GM23338 (cell line): ENCODE measurements at regions not wholly inside any gene's neighbourhood (a gene's known extent, or its start where the extent isn't known, plus 50 kb on each side); places are given as distances from the start of the nearest gene placed in this dataset.

Experiments
- ATAC-seq: fragments of 200-7000 bp; cut with Tn5 transposase; 3 replicates; pipeline ENCODE4 v1.9.1; 2020
- DNase-seq: peaks from one replicate; pipeline ENCODE4 v3.0.0-alpha.2; 2015; ENCODE audit warnings: low spot score
- H2AFZ ChIP-seq: fragments of 200-600 bp; sonication (generic); 2 replicates; pipeline ENCODE4 v1.8.0; 2016; ENCODE audit warnings: antibody characterized with exemption, mild to moderate bottlenecking, moderate library complexity
- H3F3A ChIP-seq: fragments of 200-600 bp; sonication (generic); replicated peaks from 2 replicates; pipeline ENCODE4 v1.8.0; 2017; ENCODE audit warnings: antibody characterized with exemption, mixed run types, low read depth
- H3K27ac ChIP-seq: fragments of 200-600 bp; sonication (generic); 2 replicates; pipeline ENCODE4 v1.6.1; 2016; ENCODE audit warnings: low read depth
- H3K27me3 ChIP-seq: fragments of 200-600 bp; sonication (generic); 2 replicates; pipeline ENCODE4 v1.8.0; 2016; ENCODE audit warnings: mild to moderate bottlenecking, mixed run types, moderate library complexity; ENCODE audit not compliant: insufficient read depth
- H3K36me3 ChIP-seq: fragments of 200-600 bp; sonication (generic); 2 replicates; pipeline ENCODE4 v1.8.0; 2016; ENCODE audit warnings: mild to moderate bottlenecking; ENCODE audit not compliant: insufficient read depth
- H3K4me1 ChIP-seq: fragments of 200-600 bp; sonication (generic); 2 replicates; pipeline ENCODE4 v1.8.0; 2016; ENCODE audit warnings: mild to moderate bottlenecking, moderate library complexity; ENCODE audit not compliant: insufficient read depth
- H3K4me2 ChIP-seq: fragments of 200-600 bp; sonication (generic); 2 replicates; pipeline ENCODE4 v1.7.1; 2017; ENCODE audit warnings: mixed run types
- H3K4me3 ChIP-seq: fragments of 200-600 bp; sonication (generic); 2 replicates; pipeline ENCODE4 v1.6.1; 2016; ENCODE audit warnings: mixed run types
- H3K79me2 ChIP-seq: fragments of 200-600 bp; sonication (generic); replicated peaks from 2 replicates; pipeline ENCODE4 v1.8.0; 2017; ENCODE audit warnings: mild to moderate bottlenecking; ENCODE audit not compliant: insufficient read depth
- H3K9me2 ChIP-seq: fragments of 200-600 bp; sonication (generic); 2 replicates; pipeline ENCODE4 v1.8.0; 2017; ENCODE audit not compliant: insufficient read depth
- H4K20me1 ChIP-seq: fragments of 200-600 bp; sonication (generic); replicated peaks from 2 replicates; pipeline ENCODE4 v1.8.0; 2017; ENCODE audit warnings: mild to moderate bottlenecking; ENCODE audit not compliant: insufficient read depth
- H3K27ac Mint-ChIP-seq: 2 replicates; pipeline ENCODE4 v1.8.0; 2020; ENCODE audit warnings: inconsistent platforms, mild to moderate bottlenecking, moderate library complexity, mixed read lengths
- H3K27me3 Mint-ChIP-seq: 3 replicates; pipeline ENCODE4 v1.8.0; 2022; ENCODE audit warnings: low read depth, mild to moderate bottlenecking, moderate library complexity, mixed read lengths, inconsistent platforms; ENCODE audit not compliant: insufficient read depth, poor library complexity
- H3K36me3 Mint-ChIP-seq: 3 replicates; pipeline ENCODE4 v1.8.0; 2021; ENCODE audit warnings: low read depth, mild to moderate bottlenecking, inconsistent platforms, moderate library complexity, mixed read lengths
- H3K4me1 Mint-ChIP-seq: 3 replicates; pipeline ENCODE4 v1.8.0; 2020; ENCODE audit warnings: mild to moderate bottlenecking, inconsistent platforms, mixed read lengths
- H3K4me3 Mint-ChIP-seq: 3 replicates; pipeline ENCODE4 v1.8.0; 2021; ENCODE audit warnings: moderate library complexity, mild to moderate bottlenecking, inconsistent platforms, mixed read lengths
- H3K9me3 Mint-ChIP-seq: 3 replicates; pipeline ENCODE4 v1.8.0; 2020; ENCODE audit warnings: moderate library complexity, mild to moderate bottlenecking, inconsistent platforms, mixed read lengths
- CREB1 ChIP-seq: fragments of 250-450 bp; sonication (Bioruptor Pico); IDR thresholded peaks from 2 replicates; pipeline ENCODE4 v1.5.0; 2020; ENCODE audit warnings: low read depth, mild to moderate bottlenecking, moderate library complexity
- EZH2phosphoT487 ChIP-seq: fragments of 200-600 bp; sonication (generic); IDR thresholded peaks from one replicate; pipeline ENCODE4 v1.8.1; 2018; ENCODE audit warnings: antibody characterized with exemption; ENCODE audit not compliant: unreplicated experiment
- JUNB ChIP-seq: IDR thresholded peaks from one replicate; pipeline ENCODE4 v1.6.1; 2016; ENCODE audit warnings: antibody characterized with exemption; ENCODE audit not compliant: unreplicated experiment
- ZNF331 ChIP-seq: fragments of 250-450 bp; sonication (Bioruptor Pico); IDR thresholded peaks from 2 replicates; pipeline ENCODE4 v1.5.0; 2020; ENCODE audit warnings: low read depth, mild to moderate bottlenecking, moderate library complexity
- TF ChIP-seq, protein P1 (sequence below): IDR thresholded peaks from one replicate; pipeline ENCODE4 v1.6.1; 2018; ENCODE audit warnings: antibody characterized with exemption; ENCODE audit not compliant: unreplicated experiment
- TF ChIP-seq, protein P2 (sequence below): fragments of 250-450 bp; sonication (Bioruptor Pico); IDR thresholded peaks from 2 replicates; pipeline ENCODE4 v1.5.0; 2020; ENCODE audit warnings: mild to moderate bottlenecking, moderate library complexity

DNA sequence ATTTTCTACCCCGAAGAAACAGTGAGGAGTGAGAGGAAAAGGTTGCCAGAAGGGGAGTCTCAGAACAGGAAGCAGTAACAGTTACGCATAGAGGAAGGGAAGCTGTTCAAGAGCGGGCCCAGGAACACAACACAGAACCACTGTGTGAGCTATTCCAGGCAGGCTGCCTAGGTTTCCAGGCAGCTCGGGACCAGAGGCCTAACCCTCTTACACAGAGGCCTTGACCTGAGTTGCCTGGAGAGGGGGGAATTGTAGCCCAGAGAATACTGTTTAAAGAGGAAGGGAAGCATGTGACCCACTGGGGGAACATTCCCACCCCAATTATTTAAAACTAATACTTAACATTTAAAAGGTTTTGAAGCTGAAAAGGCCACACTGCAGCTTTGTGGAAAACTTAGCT lies 93.3 kb upstream of the ZNF98 start:
- H3K9me3 Mint-ChIP-seq, result peaks cover 92% of the 10 kb centered on the region
- no peaks in the 10 kb centered on the region for H4K20me1 ChIP-seq

GRCh38 chr19:22503524-22503923 lies 81.4 kb upstream of the ZNF98 start:
- no peak overlapping the region for H3K4me3 Mint-ChIP-seq
- Histone ChIP-seq H3K27me3 (no peaks in the 10 kb centered on the region), H3K9me2 (no peaks in the 10 kb centered on the region), H2AFZ (no peak overlapping the region), H3F3A (no peaks in the 10 kb centered on the region), H4K20me1 (no peaks in the 10 kb centered on the region), H3K4me3 (no peak overlapping the region), H3K36me3 (no peaks in the 10 kb centered on the region; the same call in 1 of the 2 replicates), H3K4me2 (no peak overlapping the region), H3K27ac (no peak overlapping the region), H3K4me1 (no peaks in the 10 kb centered on the region), H3K79me2 (no peaks in the 10 kb centered on the region)
- no peak for ATAC-seq
- no peak overlapping the region for H3K27ac Mint-ChIP-seq
- peaks cover 94% of the 10 kb centered on the region for H3K9me3 Mint-ChIP-seq
- DNase-seq, result no peak
- peaks cover 44% of the 10 kb centered on the region for H3K36me3 Mint-ChIP-seq
- H3K27me3 Mint-ChIP-seq, result peaks cover 7% of the 10 kb centered on the region
- no peaks in the 10 kb centered on the region for H3K4me1 Mint-ChIP-seq
- TF ChIP-seq, protein P1, sequence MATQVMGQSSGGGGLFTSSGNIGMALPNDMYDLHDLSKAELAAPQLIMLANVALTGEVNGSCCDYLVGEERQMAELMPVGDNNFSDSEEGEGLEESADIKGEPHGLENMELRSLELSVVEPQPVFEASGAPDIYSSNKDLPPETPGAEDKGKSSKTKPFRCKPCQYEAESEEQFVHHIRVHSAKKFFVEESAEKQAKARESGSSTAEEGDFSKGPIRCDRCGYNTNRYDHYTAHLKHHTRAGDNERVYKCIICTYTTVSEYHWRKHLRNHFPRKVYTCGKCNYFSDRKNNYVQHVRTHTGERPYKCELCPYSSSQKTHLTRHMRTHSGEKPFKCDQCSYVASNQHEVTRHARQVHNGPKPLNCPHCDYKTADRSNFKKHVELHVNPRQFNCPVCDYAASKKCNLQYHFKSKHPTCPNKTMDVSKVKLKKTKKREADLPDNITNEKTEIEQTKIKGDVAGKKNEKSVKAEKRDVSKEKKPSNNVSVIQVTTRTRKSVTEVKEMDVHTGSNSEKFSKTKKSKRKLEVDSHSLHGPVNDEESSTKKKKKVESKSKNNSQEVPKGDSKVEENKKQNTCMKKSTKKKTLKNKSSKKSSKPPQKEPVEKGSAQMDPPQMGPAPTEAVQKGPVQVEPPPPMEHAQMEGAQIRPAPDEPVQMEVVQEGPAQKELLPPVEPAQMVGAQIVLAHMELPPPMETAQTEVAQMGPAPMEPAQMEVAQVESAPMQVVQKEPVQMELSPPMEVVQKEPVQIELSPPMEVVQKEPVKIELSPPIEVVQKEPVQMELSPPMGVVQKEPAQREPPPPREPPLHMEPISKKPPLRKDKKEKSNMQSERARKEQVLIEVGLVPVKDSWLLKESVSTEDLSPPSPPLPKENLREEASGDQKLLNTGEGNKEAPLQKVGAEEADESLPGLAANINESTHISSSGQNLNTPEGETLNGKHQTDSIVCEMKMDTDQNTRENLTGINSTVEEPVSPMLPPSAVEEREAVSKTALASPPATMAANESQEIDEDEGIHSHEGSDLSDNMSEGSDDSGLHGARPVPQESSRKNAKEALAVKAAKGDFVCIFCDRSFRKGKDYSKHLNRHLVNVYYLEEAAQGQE, result no peak
- TF ChIP-seq, protein P2, sequence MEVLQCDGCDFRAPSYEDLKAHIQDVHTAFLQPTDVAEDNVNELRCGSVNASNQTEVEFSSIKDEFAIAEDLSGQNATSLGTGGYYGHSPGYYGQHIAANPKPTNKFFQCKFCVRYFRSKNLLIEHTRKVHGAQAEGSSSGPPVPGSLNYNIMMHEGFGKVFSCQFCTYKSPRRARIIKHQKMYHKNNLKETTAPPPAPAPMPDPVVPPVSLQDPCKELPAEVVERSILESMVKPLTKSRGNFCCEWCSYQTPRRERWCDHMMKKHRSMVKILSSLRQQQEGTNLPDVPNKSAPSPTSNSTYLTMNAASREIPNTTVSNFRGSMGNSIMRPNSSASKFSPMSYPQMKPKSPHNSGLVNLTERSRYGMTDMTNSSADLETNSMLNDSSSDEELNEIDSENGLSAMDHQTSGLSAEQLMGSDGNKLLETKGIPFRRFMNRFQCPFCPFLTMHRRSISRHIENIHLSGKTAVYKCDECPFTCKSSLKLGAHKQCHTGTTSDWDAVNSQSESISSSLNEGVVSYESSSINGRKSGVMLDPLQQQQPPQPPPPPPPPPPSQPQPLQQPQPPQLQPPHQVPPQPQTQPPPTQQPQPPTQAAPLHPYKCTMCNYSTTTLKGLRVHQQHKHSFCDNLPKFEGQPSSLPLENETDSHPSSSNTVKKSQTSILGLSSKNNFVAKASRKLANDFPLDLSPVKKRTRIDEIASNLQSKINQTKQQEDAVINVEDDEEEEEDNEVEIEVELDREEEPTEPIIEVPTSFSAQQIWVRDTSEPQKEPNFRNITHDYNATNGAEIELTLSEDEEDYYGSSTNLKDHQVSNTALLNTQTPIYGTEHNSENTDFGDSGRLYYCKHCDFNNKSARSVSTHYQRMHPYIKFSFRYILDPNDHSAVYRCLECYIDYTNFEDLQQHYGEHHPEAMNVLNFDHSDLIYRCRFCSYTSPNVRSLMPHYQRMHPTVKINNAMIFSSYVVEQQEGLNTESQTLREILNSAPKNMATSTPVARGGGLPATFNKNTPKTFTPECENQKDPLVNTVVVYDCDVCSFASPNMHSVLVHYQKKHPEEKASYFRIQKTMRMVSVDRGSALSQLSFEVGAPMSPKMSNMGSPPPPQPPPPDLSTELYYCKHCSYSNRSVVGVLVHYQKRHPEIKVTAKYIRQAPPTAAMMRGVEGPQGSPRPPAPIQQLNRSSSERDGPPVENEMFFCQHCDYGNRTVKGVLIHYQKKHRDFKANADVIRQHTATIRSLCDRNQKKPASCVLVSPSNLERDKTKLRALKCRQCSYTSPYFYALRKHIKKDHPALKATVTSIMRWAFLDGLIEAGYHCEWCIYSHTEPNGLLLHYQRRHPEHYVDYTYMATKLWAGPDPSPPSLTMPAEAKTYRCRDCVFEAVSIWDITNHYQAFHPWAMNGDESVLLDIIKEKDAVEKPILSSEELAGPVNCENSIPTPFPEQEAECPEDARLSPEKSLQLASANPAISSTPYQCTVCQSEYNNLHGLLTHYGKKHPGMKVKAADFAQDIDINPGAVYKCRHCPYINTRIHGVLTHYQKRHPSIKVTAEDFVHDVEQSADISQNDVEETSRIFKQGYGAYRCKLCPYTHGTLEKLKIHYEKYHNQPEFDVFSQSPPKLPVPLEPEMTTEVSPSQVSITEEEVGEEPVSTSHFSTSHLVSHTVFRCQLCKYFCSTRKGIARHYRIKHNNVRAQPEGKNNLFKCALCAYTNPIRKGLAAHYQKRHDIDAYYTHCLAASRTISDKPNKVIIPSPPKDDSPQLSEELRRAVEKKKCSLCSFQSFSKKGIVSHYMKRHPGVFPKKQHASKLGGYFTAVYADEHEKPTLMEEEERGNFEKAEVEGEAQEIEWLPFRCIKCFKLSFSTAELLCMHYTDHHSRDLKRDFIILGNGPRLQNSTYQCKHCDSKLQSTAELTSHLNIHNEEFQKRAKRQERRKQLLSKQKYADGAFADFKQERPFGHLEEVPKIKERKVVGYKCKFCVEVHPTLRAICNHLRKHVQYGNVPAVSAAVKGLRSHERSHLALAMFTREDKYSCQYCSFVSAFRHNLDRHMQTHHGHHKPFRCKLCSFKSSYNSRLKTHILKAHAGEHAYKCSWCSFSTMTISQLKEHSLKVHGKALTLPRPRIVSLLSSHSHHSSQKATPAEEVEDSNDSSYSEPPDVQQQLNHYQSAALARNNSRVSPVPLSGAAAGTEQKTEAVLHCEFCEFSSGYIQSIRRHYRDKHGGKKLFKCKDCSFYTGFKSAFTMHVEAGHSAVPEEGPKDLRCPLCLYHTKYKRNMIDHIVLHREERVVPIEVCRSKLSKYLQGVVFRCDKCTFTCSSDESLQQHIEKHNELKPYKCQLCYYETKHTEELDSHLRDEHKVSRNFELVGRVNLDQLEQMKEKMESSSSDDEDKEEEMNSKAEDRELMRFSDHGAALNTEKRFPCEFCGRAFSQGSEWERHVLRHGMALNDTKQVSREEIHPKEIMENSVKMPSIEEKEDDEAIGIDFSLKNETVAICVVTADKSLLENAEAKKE (CRISPR knock-in tag), result no peak
- TF ChIP-seq ZNF331 (CRISPR knock-in tag) (no peak), EZH2phosphoT487 (no peak), CREB1 (CRISPR knock-in tag) (no peak), JUNB (no peak)

More for the DNA sequence above, 93.3 kb upstream of the ZNF98 start:
- DNase-seq (no peak), ATAC-seq (no peak)
- H3K4me2 ChIP-seq, result no peak overlapping the region
- Mint-ChIP-seq H3K36me3 (peaks cover 51% of the 10 kb centered on the region), H3K27me3 (peaks cover 10% of the 10 kb centered on the region), H3K27ac (no peak overlapping the region), H3K4me1 (no peaks in the 10 kb centered on the region), H3K4me3 (no peak overlapping the region)
- H3K27me3 ChIP-seq, result no peaks in the 10 kb centered on the region
- H3K79me2 ChIP-seq, result no peaks in the 10 kb centered on the region
- no peaks in the 10 kb centered on the region for H3K4me1 ChIP-seq
- TF ChIP-seq EZH2phosphoT487 (no peak), CREB1 (CRISPR knock-in tag) (no peak)
- TF ChIP-seq, protein P1, result no peak
- H2AFZ ChIP-seq, result no peak overlapping the region
- no peaks in the 10 kb centered on the region for H3K36me3 ChIP-seq
- no peaks in the 10 kb centered on the region for H3F3A ChIP-seq
- H3K4me3 ChIP-seq, result no peak overlapping the region
- H3K9me2 ChIP-seq, result no peaks in the 10 kb centered on the region
- no peak overlapping the region for H3K27ac ChIP-seq
